ENCODE measurements at regions not wholly inside any gene's neighbourhood (a gene's known extent, or its start where the extent isn't known, plus 50 kb on each side); places are given as distances from the start of the nearest gene placed in this dataset.
A peak's percentile ranks its signal among the peaks of the same experiment; 100 is the strongest.

DNA sequence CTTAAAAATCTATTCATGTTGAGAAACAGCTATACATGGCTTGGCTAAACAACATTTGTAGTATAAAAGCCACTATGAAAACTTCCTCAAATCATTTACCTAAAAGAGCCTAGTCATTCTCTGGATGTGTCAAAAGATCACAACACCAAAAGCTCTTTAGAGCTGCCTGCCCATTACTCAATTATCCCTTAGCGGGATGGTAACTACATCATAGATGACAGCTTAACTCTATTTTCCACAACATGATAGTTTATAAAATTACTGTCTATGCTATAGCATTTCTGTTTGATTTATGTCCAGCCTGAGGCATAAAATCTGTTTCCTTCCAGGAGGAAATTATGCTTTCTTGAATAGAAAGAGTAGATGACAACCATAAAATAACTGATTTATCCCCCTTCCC, 777.6 kb upstream of the HS3ST5 start:
- no peak for DNase-seq (ENCODE audit: low read depth)
- TF ChIP-seq, protein P1, sequence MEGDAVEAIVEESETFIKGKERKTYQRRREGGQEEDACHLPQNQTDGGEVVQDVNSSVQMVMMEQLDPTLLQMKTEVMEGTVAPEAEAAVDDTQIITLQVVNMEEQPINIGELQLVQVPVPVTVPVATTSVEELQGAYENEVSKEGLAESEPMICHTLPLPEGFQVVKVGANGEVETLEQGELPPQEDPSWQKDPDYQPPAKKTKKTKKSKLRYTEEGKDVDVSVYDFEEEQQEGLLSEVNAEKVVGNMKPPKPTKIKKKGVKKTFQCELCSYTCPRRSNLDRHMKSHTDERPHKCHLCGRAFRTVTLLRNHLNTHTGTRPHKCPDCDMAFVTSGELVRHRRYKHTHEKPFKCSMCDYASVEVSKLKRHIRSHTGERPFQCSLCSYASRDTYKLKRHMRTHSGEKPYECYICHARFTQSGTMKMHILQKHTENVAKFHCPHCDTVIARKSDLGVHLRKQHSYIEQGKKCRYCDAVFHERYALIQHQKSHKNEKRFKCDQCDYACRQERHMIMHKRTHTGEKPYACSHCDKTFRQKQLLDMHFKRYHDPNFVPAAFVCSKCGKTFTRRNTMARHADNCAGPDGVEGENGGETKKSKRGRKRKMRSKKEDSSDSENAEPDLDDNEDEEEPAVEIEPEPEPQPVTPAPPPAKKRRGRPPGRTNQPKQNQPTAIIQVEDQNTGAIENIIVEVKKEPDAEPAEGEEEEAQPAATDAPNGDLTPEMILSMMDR (IDR thresholded peaks at IDR 0.05; ENCODE audit: insufficient read depth, low read depth, low read length, missing control alignments) = no peak
- no peak overlapping the region for H3K4me3 ChIP-seq (ENCODE audit: low read length)

DNA sequence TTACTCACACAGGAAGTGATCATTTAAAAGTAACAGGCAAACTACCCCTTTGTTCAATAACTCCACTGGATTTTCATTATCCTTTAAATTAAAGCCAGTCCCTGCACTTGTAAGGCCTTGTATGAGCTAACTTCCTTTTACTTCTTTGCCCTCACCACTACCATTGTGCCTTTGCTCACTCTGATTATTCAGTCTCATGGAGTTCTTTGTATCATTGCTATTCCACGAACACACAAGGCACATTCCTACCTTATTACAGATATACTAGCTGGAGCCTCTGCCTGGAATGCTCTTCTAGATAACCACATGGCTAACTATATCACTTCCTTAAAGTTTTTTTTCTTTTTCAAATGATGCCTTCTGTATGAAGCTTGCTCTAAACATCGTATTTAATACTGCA, 748.6 kb upstream of the HS3ST5 start:
- DNase-seq (ENCODE audit: low read depth) = peak; percentile 34
- TF ChIP-seq, protein P1 (IDR thresholded peaks at IDR 0.05; ENCODE audit: insufficient read depth, low read depth, low read length, missing control alignments) = no peak
- no peak overlapping the region for H3K4me3 ChIP-seq (ENCODE audit: low read length)

DNA sequence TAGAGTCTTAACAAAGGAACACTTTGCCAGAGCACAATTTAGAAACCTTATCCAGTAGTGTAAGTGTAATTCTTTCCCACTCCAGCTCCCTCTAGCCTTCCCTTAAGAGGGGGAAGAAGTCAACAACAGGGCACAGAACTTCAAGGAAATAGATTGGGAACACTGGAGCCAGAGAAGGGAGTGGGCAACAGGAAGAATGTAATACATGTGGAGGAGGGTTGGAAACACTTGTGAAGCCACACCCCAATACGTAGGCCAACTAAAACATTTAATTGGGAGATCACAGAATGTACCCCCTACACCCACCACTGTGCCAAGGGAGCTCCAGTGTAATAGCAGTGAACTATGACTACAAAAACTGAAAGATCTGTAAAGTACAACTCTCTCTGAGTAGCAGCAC, 735.7 kb upstream of the HS3ST5 start:
- no peak for DNase-seq (ENCODE audit: low read depth)
- H3K4me3 ChIP-seq (ENCODE audit: low read length) = no peak overlapping the region
- TF ChIP-seq, protein P1 (IDR thresholded peaks at IDR 0.05; ENCODE audit: insufficient read depth, low read depth, low read length, missing control alignments) = no peak

DNA sequence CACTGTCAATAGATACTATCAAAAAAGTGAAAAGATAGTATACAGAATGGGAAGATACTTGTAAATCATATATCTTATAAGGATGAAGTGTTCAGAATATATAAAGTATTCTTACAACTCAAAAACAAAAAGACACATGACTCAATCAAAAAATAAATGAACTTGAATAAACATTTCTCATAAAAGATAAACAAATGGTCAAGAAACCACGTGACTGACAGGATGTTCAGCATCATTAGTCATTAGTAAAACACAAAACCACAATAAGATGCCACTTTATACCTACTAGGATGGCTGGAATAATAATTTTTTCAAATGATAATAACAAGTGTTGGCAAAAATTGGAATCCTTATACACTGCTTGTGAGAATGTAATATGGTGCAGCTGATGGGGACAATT, 729.1 kb upstream of the HS3ST5 start:
- TF ChIP-seq, protein P1 (IDR thresholded peaks at IDR 0.05; ENCODE audit: insufficient read depth, low read depth, low read length, missing control alignments) = no peak
- DNase-seq (ENCODE audit: low read depth) = peak; percentile 17
- H3K4me3 ChIP-seq (ENCODE audit: low read length) = no peak overlapping the region

DNA sequence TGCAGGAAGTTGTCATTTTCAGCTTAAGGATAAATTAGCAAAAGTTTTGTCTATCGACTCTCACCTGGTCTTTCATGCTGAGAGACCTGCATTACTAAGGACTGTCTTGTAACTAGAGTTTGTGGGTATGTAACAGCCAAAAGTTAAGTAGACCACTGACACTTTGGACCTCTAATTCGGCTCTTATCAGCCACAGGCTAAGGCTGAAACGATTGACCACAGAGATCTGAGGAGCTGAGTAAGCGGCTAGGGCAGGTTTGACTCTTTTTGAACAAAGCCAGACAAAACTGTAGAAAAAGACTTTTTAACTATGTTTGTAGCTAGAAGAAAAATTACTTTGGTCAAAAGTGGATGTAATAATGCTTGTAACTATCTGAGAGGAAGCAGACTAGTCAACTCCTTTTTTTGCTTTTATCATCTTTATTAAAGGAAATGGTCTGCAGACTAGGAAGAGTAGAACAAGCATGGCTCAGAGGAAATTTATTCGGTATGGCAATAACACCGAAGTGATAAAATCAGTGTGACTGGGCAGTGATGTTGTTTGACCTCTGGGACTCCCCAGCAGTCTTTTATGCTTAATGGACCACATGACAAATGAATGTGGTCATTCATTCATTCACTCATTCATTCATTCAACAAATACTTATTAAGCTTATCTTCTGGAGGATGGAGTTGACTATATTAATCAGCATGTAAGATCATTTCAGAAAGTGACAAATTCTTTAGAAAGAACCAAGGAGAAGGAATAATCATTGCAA, 725.0 kb upstream of the HS3ST5 start:
- DNase-seq (ENCODE audit: low read depth) = no peak
- TF ChIP-seq, protein P1 (IDR thresholded peaks at IDR 0.05; ENCODE audit: insufficient read depth, low read depth, low read length, missing control alignments) = no peak
- H3K4me3 ChIP-seq (ENCODE audit: low read length) = no peak overlapping the region

DNA sequence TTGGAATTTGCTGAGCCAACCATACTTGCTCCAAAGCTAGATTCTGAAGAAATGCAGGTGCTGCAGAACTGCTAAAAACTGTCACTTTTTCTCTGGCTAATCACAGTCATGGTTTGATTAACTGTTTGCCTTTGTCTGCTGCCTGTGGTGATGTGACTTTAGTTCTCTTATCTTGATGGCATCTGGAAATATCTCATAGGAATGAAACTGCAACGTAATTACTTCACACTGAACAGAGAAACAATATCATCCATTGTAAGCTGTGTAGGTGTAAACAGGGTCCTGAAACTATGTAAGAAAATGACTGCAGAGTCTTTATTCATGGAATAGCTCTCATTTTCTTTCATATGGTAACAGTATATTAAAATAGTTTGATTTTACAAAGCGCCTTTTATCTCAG, 721.9 kb upstream of the HS3ST5 start:
- H3K4me3 ChIP-seq (ENCODE audit: low read length) = no peak overlapping the region
- no peak for DNase-seq (ENCODE audit: low read depth)
- TF ChIP-seq, protein P1 (IDR thresholded peaks at IDR 0.05; ENCODE audit: insufficient read depth, low read depth, low read length, missing control alignments) = no peak

DNA sequence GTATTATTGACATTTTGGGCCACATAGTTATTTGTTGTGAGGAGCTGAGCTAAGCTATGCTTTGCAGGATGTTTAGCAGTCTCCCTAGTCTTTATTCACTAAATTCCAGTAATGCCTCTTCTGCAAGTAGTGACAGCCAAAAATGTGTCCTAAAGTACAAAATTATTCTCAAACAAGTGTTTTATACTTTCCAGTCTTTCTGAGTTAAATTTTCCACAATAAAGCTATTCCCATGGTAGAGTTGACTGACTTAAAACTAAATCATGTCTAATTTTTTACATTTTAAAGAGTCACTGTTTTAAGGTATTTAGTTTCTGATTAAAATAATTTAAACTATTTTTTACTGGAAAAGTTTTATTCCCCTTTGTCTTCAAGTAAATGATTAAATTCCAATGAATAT, 717.8 kb upstream of the HS3ST5 start:
- H3K4me3 ChIP-seq (ENCODE audit: low read length) = no peak overlapping the region
- no peak for DNase-seq (ENCODE audit: low read depth)
- TF ChIP-seq, protein P1 (IDR thresholded peaks at IDR 0.05; ENCODE audit: insufficient read depth, low read depth, low read length, missing control alignments) = no peak
